CD4-positive, alpha-beta T cell treated with Interleukin-2 at 100 ng/mL for 4 hours (primary cell): ENCODE measurements at regions not wholly inside any gene's neighbourhood (a gene's known extent, or its start where the extent isn't known, plus 50 kb on each side); places are given as distances from the start of the nearest gene placed in this dataset.
A peak's percentile ranks its signal among the peaks of the same experiment; 100 is the strongest.
"Not testable (repeated sequence)": the region's sequence is repeated elsewhere in the genome, so short reads cannot be mapped to it uniquely, and the experiment has no call there.

Source experiments
- DNase-seq: peaks from one replicate; pipeline ENCODE4 v3.0.0-alpha.2; 2020; ENCODE audit warnings: low spot score

DNA sequence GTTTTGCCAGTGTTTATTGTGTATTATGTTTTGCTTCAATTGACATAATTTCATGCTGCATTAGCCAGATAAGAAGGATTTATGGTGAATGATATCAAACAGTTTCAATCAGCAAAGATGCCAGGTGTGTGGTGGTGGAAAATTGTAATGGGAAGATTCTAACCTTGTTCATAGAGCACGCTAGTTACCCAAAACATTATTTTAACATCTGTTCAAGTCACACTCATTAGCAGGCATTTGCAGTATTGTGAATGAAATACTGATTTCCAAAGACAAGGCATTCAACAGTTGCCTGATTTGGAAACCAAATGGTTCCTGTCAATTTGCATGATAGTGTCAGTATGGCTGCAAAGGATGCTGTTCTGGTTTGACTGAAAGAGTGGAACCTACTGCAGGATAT lies 129.7 kb downstream of the EPC1 start:
- no peak for DNase-seq

- not testable (repeated sequence) for DNase-seq
Measured at GRCh38 chr10:32213838-32214237, 133.1 kb downstream of the EPC1 start.

DNA sequence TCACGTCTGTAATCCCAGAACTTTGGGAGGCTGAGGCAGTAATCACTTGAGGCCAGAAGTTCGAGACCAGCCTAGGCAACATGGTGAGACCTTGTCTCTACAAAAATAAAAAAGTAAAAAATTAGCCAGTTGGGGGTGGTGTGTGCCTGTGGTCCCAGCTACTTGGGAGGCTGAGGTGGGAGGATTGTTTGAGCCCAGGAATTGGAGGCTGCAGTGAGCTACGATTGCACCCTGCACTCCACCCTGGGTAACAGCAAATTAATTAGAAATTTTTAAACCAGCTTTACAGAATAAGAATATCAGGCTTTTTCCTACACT lies 136.0 kb downstream of the EPC1 start:
- no peak for DNase-seq

GRCh38 chr10:32210306-32211045 lies 136.5 kb downstream of the EPC1 start:
- peak; percentile 3 for DNase-seq

DNA sequence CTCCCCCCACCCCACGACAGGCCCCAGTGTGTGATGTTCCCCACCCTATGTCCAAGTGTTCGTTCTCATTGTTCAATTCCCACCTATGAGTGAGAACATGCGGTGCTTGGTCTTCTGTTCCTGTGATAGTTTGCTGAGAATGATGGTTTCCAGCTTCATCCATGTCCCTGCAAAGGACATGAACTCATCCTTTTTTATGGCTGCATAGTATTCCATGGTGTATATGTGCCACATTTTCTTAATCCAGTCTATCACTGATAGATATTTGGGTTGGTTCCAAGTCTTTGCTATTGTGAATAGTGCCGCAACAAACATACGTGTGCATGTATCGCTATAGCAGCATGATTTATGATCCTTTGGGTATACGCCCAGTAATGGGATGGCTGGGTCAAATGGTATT lies 139.0 kb downstream of the EPC1 start:
- DNase-seq, result not testable (repeated sequence)

GRCh38 chr10:32207544-32207943 lies 139.4 kb downstream of the EPC1 start:
- peak; percentile 53 for DNase-seq

GRCh38 chr10:32205670-32206069 lies 141.3 kb downstream of the EPC1 start:
- no peak for DNase-seq

DNA sequence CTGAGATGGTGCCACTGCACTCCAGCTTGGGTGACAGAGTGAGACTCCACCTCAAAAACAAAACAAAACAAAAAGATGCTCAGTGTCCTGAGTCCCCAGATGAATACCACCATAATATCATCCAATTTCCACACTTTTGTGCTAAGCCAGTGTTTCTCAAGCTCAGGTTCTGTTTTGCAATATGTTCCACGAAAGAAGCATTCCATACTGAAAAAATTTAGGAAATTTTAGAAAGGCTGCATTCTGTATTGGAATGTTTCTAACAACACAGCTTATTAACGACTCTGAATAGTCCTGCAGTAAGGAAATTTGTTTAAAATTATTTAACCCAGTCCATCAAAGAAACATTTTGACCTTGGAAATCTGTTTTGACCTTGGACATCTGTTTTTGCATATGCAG lies 142.4 kb downstream of the EPC1 start:
- DNase-seq, result no peak

DNA sequence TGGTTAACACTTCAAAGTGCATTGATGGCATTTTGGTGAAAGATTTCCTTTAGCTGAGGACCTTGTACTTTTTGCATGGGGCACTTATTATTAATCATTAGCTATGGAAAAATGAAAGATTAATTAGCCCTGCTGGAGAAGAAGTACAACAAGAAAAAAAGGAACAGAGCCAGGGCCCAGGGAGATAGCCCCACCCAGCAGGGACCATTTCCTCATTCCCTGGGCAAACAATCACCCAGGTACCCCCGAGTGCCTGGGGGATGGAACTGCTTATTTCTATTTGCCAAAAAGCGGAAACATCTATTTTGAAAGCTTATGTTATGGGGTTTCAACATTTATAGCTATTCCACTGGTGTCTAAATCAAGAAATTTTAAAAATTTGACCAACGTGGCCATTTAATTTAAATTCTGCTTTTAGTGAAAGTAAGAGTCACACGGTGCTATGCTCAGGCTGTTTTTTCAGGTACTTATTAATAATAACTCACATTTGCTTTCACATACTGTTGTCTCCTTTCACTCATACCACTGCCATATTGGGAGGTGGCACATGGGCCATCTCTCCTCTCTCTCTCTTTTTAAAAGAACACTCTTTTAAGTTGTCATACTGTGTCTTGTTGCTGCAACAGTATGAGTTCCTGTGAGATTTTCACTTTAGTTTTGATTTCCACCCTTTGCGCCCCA lies 143.6 kb upstream of the KIF5B start:
- DNase-seq, result no peak

DNA sequence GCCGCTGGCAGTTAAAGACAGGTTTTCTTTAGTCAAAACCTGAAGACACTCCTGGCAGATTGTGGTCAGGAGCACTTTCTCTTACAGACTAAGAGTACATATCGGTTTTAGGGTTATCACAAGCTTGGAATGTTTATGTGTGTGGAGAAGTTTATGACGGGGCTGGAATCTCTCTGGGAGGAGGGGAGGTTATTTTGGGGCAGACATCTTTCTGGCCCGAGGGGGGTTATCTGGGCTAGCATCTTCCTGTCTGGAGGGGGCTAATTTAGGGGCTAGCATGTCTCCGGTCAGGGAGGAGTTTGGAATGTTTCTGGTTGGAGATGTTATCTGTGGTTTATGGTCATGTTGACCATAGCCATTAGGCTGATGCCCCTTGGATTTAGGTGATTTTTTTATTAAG lies 141.2 kb upstream of the KIF5B start:
- DNase-seq, result no peak

DNA sequence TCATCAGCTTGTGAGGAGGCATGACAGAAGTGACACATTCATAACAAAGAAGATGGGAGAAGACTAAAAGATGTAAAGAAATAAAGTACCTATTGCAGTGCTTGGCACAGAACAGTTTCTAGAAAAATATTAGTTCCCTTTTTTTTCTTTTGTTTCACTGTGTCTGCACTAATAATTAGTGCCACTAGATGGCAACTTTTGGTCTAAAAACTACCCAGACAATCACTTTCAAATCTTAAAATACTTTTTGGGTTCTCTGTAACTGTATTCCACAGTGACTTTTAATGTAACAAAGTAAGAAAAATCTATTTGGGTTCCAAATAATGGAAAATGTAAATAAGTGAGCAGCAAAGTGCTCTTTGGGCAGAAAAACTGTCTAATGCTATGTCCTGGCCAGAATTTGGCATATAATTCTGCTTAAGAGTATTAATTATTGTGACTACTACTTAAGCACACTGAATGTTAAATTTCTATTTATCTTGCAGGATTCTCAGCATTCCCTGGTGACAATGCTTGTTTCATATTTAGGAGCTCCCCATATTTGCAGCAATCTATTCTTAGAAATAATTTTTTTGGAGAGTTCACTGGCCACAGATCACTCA lies 134.8 kb upstream of the KIF5B start:
- DNase-seq, result peak; percentile 60

- no peak for DNase-seq
Measured at GRCh38 chr10:32189400-32190084, 133.3 kb upstream of the KIF5B start.

DNA sequence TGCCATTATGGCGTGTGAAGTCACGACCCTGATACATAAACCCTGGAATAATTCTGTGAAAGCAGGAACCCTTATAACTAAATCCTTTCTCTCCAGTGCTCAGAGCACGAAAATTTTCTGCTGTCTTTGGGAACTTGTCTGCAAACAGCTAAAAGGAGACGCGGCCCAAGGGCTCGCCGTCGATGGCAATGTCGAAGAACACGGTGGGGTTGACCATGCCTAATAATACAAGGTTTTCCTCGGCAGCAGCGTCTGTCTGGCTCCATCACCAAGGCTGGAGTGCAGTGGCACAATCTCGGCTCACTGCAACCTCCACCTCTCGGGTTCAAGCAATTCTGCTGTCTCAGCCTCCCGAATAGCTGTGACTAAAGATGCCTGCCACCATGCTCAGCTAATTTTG lies 132.4 kb upstream of the KIF5B start:
- DNase-seq, result not testable (repeated sequence)

- DNase-seq, result no peak
Measured at GRCh38 chr10:32187686-32188085, 131.5 kb upstream of the KIF5B start.

GRCh38 chr10:32183652-32184051 lies 127.4 kb upstream of the KIF5B start:
- DNase-seq, result not testable (repeated sequence)

- DNase-seq, result no peak
Measured at GRCh38 chr10:32182476-32182875, 126.3 kb upstream of the KIF5B start.

DNA sequence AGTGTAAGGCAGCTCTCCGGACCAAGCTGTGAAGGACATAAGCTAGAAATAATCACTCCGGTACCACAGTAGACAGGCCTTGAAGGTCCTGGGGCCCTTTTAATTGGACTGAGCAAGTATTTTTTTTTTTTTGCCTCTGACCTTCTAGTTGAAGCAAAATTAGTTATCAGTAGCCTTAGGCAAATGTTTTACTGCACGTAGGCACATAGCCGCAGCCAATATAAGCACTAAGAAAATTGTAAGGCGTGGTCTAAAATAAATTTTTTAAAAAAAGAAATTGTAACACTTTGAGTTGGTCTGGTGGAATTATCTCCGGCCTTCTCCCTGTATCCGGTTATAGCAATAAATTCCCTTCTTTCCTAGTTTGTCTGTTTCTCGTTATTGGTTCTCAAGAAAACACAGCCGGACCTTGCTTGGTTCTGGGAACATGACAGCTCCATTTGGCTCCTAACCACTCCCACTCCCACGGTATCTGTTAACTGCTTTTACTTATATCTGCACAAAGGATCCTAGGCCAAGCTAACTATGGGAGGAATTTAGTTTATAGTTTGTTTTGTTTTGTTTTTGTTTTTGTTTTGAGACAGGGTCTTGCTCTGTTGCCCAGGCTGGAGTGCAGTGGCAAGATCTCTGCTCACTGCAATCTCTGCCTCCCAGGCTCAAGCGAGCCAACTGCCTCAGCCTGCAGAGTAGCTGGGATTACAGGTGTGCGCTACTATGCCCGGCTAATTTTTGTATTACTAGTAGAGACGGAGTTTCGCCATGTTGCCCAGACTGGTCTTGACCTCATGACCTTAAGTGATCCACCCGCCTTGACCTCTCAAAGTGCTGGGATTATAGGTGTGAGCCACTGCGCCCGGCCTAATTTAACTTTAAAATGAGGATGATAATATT lies 124.4 kb upstream of the KIF5B start:
- no peak for DNase-seq

DNA sequence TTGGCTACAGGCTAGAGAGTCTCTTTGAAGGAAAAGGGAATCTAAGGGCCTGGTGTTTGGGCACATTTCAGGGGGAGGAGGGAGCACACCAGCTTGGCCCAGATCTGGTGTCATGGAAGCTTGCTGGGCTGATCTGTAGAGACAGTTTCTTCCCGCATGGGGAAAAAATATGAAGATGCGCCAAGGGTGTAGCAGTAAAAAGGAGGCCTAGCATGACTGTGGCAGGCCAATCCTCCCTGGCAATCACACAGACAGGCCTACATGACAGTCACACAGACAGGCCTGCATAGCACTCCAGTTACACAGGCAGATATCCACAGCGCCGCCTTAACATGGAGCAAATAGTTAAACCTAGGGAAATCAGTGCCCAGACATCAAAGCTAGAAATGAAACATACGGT lies 123.6 kb upstream of the KIF5B start:
- no peak for DNase-seq

DNA sequence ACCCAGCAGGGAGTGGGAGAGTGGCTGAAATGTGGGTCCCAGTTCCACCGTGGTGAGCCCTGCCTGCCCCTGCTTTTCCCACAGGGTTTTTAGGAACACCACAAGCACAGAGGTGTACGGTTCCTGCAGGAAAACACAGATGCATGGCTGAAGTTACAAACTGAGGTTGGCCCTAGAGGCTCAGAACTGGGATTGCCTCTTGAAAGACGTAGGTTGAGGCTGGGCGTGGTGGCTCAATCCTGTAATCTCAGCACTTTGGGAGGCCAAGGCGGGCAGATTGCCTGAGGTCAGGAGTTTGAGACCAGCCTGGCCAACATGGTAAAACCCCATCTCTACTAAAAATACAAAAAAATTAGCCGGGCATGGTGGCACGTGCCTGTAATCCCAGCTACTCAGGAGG lies 121.4 kb upstream of the KIF5B start:
- not testable (repeated sequence) for DNase-seq

GRCh38 chr10:32175629-32176028 lies 119.4 kb upstream of the KIF5B start:
- no peak for DNase-seq

DNA sequence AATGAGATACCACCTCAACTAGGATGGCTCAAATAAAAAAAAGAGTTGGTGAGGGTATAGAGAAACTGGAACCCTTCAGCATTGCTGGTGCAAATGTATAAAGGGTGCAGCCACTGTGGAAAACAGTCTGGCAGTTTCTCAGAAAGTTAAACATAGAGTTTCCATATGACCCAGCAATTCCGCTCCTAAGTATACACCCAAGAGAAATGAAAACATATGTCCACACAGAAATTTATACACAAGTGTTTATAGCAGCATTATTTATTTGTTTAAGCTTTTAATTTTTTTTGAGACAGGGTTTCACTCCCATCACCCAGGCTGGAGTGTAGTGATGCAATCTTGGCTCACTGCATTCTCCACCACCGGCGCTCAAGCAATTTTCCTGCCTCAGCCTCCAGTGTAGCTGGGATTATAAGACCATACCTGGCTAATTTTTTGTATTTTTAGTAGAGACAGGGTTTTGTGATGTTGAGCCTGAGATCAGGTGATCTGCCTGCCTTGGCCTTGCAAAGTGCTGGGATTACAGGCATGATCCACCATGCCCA lies 118.2 kb upstream of the KIF5B start:
- no peak for DNase-seq

DNA sequence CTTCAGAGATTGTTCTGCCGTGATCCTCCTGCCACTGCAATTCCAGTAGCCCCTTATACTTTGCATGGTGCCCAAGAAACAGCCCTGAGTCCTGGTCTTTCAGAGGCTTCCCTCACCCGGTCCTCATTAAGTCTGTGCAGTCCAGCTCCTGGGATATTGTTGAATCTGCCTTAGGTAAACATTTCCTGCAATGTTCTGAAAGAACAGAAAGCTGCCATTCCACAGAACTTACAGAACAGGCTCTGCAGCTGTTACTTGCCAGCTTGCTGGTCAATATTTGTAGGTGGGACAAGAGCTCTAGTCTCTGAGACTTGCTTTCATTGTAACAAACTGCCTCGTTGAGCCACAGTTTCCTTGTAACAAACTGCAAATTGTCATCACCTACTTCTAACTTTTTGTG lies 115.0 kb upstream of the KIF5B start:
- DNase-seq, result no peak
